ENCODE measurements at regions not wholly inside any gene's neighbourhood (a gene's known extent, or its start where the extent isn't known, plus 50 kb on each side); places are given as distances from the start of the nearest gene placed in this dataset.
A peak's percentile ranks its signal among the peaks of the same experiment; 100 is the strongest.
"Not testable (repeated sequence)": the region's sequence is repeated elsewhere in the genome, so short reads cannot be mapped to it uniquely, and the experiment has no call there.

DNA sequence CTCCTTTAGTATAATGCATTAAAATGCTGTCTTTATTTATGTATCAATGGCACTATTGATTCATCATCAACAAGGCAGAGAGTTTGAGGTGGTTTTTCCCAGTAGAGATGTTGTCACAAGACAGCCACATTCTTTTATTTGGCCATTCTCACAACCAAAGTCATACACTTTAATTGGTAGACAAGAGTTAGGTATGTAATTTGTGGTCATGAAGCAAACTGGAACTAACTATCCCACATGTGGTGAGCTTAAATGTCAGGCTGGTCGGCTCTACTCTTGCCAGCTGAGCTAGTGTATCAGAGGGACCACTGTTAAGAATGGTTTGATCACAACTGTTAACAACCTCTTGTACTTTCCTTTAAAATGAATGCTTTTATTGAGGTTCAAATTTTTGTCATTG is 714.6 kb downstream of the CD109 start:
- DNase-seq, result no peak
- H3K27ac ChIP-seq, result no peak overlapping the region
- H3K4me3 ChIP-seq, result no peak overlapping the region
- no peaks in the 10 kb centered on the region for H3K27me3 ChIP-seq
- intact Hi-C loops (cut with DNase I; ENCODE audit: low total_unique reads), result loop anchor here (2.0 kb wide), 1 partner anchor 798 kb away; no protein-coding TSS in a partner anchor
- H3K4me1 ChIP-seq, result no peaks in the 10 kb centered on the region
- H3K36me3 ChIP-seq, result no peaks in the 10 kb centered on the region
- TF ChIP-seq, protein P1, sequence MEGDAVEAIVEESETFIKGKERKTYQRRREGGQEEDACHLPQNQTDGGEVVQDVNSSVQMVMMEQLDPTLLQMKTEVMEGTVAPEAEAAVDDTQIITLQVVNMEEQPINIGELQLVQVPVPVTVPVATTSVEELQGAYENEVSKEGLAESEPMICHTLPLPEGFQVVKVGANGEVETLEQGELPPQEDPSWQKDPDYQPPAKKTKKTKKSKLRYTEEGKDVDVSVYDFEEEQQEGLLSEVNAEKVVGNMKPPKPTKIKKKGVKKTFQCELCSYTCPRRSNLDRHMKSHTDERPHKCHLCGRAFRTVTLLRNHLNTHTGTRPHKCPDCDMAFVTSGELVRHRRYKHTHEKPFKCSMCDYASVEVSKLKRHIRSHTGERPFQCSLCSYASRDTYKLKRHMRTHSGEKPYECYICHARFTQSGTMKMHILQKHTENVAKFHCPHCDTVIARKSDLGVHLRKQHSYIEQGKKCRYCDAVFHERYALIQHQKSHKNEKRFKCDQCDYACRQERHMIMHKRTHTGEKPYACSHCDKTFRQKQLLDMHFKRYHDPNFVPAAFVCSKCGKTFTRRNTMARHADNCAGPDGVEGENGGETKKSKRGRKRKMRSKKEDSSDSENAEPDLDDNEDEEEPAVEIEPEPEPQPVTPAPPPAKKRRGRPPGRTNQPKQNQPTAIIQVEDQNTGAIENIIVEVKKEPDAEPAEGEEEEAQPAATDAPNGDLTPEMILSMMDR (IDR thresholded peaks at IDR 0.05), result no peak
- no peaks in the 10 kb centered on the region for H3K9me3 ChIP-seq

DNA sequence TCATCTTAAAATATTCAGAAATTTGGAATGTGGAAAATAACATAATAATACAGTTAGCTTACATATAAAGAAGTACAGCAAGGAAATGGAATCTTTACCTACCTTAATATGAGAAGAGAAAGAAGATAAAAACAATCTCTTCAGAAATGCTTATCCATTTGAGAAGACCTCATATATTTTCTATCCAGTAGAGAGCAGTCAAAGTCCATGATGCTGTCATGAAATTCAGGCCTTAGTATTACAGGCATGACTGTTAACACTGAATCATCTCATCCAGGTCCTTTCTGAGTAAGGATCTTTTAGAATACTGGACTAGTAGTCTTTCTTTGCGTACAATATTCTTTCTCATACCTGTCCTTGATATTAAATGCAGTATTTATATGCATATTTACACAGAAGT is 713.4 kb downstream of the CD109 start:
- Histone ChIP-seq H3K9me3 (no peaks in the 10 kb centered on the region), H3K36me3 (no peaks in the 10 kb centered on the region), H3K27ac (no peak overlapping the region), H3K27me3 (no peaks in the 10 kb centered on the region), H3K4me1 (no peaks in the 10 kb centered on the region), H3K4me3 (no peak overlapping the region)
- intact Hi-C loops (cut with DNase I; ENCODE audit: low total_unique reads), result no loop called here
- TF ChIP-seq, protein P1 (IDR thresholded peaks at IDR 0.05), result peak; percentile 64 to 77
- DNase-seq, result no peak

DNA sequence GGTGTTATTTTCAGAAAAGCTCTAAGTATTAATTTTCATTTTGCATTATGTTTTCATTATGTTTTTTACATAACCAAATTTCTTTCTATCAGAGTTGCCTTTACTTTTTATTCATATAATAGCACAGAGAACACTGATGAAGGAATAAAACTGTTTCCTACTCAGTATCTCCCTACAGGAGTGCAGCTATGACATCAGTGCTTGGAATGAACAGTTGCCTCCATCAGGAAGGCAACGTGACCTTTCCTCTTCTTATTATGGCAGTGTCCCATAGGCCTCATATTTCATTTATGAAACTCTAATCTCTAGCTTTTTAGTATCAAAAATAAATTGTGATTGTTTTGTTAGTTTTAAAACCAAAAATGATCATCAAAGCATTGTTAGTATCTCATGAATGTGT is 712.8 kb downstream of the CD109 start:
- H3K9me3 ChIP-seq, result no peaks in the 10 kb centered on the region
- TF ChIP-seq, protein P1 (IDR thresholded peaks at IDR 0.05), result no peak
- H3K4me1 ChIP-seq, result no peaks in the 10 kb centered on the region
- H3K36me3 ChIP-seq, result no peaks in the 10 kb centered on the region
- intact Hi-C loops (cut with DNase I; ENCODE audit: low total_unique reads), result no loop called here
- H3K4me3 ChIP-seq, result no peak overlapping the region
- no peaks in the 10 kb centered on the region for H3K27me3 ChIP-seq
- H3K27ac ChIP-seq, result no peak overlapping the region
- DNase-seq, result no peak

DNA sequence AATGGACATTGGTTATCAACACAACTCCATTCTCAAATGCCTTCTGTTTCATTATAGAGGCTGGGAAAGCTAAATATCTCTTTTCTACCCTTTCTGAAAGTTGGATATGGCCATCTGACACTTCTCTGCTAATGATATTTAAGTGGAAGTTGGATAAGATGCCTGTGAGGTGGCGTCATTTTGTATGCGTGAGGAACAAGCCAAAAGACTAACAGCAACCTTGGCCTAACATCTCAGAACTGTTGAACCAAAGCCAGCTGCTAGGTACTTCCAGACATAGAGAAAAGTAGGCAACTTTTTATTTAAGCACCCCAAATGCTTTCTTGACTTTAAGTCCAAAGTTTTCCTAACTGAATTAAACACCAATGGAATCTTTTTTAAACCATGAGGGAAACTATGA is 708.4 kb downstream of the CD109 start:
- no peaks in the 10 kb centered on the region for H3K4me1 ChIP-seq
- TF ChIP-seq, protein P1 (IDR thresholded peaks at IDR 0.05), result no peak
- no peaks in the 10 kb centered on the region for H3K36me3 ChIP-seq
- no peaks in the 10 kb centered on the region for H3K9me3 ChIP-seq
- no peaks in the 10 kb centered on the region for H3K27me3 ChIP-seq
- intact Hi-C loops (cut with DNase I; ENCODE audit: low total_unique reads), result no loop called here
- DNase-seq, result no peak
- no peak overlapping the region for H3K4me3 ChIP-seq
- H3K27ac ChIP-seq, result no peak overlapping the region

DNA sequence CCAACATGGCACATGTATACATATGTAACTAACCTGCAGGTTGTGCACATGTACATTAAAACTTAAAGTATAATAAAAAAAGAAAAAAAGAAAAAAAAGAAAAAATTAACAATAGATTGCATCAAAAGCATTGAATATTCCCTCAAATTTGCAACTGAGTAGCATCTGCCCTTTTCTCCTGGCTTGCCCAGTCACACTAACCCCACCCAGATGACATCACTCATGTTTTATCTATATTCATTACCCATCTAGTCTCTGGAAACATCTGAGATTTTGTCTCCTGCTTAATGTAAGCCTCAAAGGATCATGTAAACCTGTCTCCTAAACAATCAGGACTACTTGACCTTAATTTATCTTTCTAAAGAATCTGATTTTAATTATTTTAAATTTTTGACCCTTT is 706.8 kb downstream of the CD109 start:
- Histone ChIP-seq H3K4me3 (no peak overlapping the region), H3K27me3 (no peaks in the 10 kb centered on the region), H3K9me3 (no peaks in the 10 kb centered on the region), H3K27ac (no peak overlapping the region), H3K36me3 (no peaks in the 10 kb centered on the region), H3K4me1 (no peaks in the 10 kb centered on the region)
- no peak for DNase-seq
- intact Hi-C loops (cut with DNase I; ENCODE audit: low total_unique reads), result no loop called here
- TF ChIP-seq, protein P1 (IDR thresholded peaks at IDR 0.05), result no peak

DNA sequence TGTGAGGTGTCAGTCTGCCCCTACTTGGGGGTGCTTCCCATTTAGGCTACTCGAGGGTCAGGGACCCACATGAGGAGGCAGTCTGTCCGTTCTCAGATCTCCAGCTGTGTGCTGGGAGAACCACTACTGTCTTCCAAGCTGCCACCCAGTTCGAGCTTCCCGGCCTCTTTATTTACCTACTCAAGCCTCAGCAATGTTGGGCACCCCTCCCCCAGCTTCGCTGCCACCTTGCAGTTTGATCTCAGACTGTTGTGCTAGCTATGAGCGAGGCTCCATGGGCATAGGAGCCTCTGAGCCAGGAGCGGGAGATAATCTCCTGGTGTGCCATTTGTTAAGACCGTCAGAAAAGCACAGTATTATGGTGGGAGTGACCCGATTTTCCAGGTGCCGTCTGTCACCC is 682.4 kb downstream of the CD109 start:
- H3K27ac ChIP-seq; H3K27me3 ChIP-seq; H3K9me3 ChIP-seq; H3K4me3 ChIP-seq; H3K4me1 ChIP-seq; DNase-seq; H3K36me3 ChIP-seq; intact Hi-C loops (cut with DNase I; ENCODE audit: low total_unique reads): not testable (repeated sequence)
